M059J (cell line): ENCODE measurements at regions not wholly inside any gene's neighbourhood (a gene's known extent, or its start where the extent isn't known, plus 50 kb on each side); places are given as distances from the start of the nearest gene placed in this dataset.

Experiments
- DNase-seq: peaks from one replicate; pipeline ENCODE4 v3.0.0-alpha.2; 2012; ENCODE audit warnings: low read depth

GRCh38 chr20:21956591-21956990, 251.1 kb downstream of the PAX1 start:
- no peak for DNase-seq

GRCh38 chr20:21947406-21947805, 241.9 kb downstream of the PAX1 start:
- DNase-seq: no peak

- DNase-seq: no peak
These were observed 238.8 kb downstream of the PAX1 start for GRCh38 chr20:21944227-21944626.

DNA sequence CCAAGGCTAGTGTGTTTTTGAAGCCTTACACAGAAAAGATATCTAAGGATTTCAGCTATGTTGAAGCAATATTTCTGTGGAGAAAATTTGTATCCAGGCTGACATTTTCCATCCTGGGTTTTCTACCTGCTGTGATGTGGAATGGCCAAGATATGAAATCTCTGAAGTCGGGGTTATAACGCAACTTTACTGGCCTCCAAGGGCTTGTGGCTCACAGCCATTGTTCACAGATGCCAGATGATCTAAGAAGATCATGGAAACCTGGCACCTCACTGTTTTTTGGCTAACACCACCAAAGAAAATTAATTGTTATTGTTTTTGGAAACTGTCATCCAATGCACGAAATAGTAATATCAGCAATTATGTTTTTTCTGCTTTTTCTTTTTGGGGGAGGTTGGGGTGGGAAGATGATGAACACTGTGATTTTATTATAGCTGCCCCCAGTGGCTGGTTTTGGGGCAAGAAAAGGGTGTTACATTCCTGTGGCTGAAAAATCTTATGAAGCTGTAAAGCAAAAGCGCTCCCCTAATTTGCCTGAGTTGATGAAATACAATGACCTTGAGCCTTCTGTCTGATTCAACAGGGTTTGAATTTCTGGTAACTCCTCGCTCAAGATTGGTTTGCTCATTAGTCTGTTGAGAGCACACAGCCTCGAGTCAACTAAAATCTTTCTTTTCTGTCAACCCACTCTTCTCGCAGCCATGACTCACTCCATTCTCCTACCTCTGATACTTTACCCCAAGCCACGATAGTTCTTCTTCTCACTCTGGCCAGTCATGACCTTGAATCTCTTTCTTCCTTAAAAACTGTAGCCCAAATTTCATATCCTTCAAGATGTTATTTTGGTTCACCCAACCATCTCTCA, 236.7 kb downstream of the PAX1 start:
- no peak for DNase-seq

DNA sequence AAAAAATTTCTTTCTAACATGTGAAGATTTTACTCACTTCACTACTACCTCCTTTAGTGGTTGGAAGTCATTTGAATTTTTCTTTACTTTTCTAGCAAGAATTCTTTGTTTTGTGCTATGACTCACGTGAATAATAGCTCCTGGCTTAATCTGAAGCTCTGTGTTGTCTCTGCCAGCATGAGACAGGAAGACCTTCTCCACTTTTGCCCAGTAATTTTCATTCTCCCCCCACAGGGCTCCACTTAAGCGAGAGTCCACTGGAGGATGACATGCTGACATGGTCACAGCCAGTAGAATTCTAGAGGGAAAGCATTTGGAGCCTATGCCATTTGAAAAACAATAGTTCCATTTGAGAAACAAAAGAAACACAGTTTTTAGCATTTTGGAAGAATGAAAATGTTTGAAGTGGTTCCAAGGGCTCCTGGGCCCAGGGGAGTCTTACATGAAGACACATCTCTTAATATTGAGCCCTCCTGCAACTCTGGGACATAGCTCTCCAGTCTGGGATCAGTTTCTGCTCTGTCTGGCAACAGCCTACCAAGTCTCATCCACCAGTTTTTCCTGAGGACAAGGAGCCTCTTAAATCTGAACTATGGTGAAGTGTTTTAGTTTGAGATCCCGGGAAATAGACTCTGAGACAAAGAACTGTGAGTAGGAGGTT, 231.4 kb downstream of the PAX1 start:
- no peak for DNase-seq

DNA sequence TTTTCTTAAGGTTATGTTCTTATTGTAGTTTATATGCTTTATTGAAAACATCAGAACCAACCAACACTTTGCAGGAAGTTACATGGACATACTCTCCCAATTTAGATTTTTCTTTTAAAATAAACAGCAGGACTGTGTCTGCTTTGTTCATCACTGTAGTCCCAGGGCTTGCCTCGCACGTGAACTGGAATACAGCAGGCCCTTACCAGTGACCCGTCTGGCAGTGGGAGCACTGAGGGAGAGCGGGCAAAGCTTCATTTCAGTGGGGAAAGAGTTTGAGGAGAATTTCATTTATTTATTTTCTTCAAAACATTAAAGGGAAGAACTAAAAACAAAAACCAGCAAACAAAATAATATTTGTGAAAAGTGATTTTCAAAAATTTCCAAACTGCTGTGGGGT, 230.8 kb downstream of the PAX1 start:
- no peak for DNase-seq

DNA sequence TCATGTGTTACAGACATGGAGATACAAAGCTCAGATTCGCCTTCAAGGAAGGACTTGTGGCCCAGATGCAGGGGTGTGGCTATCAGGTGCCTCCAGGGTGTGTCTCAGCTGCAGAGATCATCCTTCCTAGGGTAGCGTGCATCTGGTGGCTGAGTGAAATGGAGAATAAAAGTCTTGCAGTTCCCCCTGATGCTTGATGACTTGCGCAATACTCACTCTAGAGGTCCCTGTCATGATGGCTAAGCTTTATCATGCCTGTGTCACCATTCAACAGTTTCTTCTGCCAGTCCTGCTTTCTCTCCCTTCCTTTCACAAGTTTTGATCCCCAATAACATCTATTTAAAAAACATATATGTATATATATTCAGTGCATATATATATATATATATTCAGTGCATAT, 228.1 kb downstream of the PAX1 start:
- DNase-seq: no peak

GRCh38 chr20:21921251-21921650, 215.8 kb downstream of the PAX1 start:
- DNase-seq: no peak

DNA sequence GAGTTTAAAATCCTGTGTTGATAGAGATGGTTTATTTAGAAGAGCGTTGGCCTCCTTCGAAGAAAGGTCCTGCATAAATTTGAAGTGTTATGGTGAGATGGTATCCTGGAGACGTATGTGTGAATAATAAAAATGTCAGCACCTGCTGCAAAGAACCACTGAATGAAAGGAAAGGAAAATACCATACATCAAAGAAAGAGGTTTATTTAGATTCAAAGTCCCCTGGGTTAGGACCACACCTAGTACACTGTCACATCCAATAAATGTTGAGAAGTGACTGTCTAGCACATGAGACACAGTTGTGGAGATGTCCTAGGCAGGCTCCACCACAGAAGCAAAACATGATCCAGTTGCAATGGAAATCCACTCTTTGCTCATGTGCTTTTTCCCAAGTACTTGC, 214.7 kb downstream of the PAX1 start:
- DNase-seq: no peak

DNA sequence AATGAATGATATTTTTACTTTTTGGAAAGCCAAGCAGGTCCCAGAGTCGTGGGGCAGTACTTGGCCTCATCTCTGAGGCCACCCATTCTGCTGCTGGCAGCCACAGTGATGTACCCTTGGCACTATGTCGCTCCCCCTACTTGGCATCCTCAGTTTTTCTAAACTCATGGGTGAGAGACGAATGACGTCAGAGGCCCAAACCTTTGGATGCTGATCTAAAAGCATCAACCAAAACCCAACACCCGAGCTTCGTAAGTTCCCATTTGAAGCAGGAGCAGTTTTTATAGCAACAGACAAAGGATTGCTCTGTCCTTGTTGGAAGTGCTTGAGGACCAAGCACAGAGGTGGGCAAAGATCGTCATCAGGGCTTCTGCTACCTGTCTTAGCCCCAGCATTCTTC, 212.9 kb downstream of the PAX1 start:
- no peak for DNase-seq

DNA sequence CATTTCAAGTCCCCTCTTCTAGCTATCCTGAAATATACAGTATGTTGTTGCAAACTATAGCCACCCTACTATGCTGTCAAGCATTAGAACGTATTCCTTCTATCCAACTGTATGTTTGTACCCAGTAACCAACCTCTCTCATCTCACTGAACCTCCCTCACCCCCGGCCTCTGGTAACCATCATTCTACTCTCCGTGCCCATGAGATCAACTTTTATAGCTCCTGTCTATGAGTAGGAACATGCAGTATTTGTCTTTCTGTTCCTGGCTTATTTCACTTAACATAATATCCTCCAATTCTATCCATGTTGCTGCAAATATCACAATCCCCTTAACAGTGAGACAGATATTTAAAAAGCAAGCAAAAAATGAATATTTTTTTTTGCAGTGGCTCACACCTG, 196.9 kb downstream of the PAX1 start:
- no peak for DNase-seq

DNA sequence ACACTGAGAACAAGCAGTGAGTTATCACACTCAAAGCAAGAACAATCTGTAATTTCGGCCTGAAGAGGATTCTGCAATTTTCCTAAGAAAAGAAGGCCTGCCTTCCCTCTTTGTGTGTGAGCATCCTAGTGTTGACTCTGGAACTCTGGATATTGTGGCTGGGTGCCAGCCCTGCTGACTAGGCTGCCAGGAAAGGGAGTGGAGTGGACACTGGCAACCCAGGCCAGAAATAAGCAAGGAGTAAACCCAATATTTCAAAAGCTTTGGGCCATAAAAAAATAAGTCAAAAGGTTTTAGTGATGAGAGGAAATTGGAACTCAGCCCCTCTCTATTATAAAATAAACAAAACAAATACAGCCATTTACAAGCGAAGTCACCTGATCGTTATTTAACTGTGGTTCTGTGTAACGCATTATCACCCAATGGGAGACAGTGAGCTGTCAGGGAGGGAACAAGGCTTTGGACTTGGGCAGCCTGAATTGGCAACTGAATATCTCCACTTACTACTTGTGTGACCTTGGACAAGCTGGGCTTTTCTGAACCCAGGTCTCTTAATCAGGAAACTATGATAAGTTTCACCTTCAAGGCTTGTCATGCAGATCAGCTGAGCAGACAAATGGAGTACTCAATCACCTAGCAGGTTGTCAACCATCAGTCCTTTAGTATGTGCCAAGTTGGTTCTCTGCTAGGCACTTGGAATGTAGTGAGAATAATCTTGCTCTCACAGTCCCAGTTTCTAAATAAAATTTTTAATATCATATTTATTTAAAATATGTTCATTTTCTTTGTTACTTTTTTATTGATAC, 196.2 kb downstream of the PAX1 start:
- DNase-seq: no peak

DNA sequence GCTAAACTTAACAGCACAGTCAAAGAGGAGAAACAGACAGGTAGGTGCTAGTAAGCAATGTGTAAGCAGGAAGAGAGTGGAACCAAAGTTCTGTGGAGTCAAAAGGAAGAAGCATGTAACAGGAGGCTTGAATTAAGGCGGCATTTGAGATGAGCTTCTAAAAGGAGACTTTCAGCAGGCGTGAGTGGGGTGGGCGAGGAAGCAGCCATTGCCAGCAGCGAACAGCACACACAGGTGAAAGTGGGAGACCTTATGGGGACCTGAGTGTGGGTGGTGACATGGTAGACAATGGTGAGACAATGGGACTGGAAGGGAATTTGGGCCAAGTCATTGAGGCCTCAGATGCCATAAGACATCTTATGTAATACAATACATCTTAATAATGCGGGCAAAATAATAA, 195.0 kb downstream of the PAX1 start:
- DNase-seq: no peak

- no peak for DNase-seq
These were observed 169.5 kb downstream of the PAX1 start for GRCh38 chr20:21874921-21875320.

- no peak for DNase-seq
These were observed 168.7 kb downstream of the PAX1 start for GRCh38 chr20:21874127-21874526.

DNA sequence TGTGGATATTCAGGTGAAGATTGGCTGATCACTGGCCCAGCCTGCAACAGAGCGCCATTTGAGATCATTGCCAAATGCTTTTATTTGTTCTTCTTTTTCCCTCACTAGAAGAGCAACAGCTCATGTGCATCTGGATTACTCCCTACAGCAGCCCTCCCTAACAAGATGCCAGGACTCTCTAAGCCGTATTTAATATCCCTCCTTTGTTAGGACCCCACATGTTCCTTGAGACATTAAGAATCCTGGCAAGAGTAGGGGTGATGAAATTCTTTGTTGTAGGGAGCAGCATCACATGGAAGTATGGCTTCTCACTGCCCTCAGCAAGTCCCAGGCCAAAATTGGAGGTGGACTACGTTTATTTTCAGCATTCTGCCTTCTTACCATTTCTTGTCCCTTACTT, 167.8 kb downstream of the PAX1 start:
- no peak for DNase-seq

GRCh38 chr20:21867811-21868210, 162.3 kb downstream of the PAX1 start:
- no peak for DNase-seq

GRCh38 chr20:21867353-21867752, 161.9 kb downstream of the PAX1 start:
- no peak for DNase-seq

DNA sequence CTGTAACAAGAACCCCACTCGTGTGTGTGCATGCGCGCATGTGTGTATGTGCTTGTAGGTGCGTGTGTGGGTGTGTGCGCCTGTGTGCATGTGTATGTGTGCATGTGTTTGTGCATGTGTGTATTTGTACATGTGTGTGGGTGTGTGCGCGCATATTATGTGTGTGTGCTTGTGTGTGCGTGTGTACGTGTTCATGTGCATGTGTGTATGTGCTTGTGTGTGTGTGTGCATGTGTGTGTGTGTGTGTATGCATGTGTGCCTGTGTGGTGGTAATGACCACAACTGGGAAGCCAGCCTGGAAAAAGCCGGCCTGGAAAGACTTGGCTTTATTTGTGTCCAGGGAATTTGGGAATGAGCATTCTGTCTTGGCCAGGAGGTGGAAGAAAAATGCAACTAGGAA, 157.5 kb downstream of the PAX1 start:
- no peak for DNase-seq

GRCh38 chr20:21862259-21862946, 156.9 kb downstream of the PAX1 start:
- DNase-seq: no peak

DNA sequence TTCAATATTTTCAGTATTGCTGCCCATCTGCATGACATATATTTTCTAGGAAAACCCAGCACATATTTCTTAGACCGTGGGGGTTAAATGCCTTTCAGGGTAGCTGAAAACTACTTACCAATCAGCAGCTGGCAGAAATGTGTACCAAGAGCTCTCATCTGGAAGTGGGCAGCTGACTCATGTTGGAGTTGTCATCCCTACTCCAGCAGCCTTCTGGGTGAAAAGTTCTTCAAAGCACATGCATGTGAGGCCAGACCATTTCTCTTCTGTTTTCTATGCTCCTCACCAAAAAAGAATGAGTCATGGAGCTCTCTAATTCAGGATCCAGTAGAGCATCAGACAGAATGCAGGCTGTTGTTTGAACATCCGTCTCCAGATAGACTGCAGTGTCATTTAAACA, 135.5 kb downstream of the PAX1 start:
- DNase-seq: no peak

DNA sequence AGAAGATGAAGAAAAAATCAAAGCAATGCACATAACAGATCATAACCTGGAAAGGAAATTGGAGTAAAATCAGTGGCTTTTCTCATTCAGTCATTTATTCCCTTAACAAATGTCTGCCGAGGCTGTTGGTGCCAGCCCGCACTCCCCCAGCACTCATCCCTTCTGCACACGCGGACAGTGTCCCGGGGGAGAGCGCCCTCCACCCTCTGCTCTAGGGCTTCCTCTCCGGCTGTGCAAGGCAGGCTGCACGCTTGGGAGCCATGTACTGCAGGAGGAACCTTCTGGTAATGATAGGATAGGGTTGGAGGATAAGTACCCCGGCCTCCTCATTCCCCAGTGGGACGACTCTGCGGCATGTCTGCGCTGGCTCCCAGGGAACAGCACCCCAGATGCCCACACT, 134.5 kb downstream of the PAX1 start:
- DNase-seq: no peak
